Upper lobe of right lung (tissue), 1 donor: ENCODE measurements at regions not wholly inside any gene's neighbourhood (a gene's known extent, or its start where the extent isn't known, plus 50 kb on each side); places are given as distances from the start of the nearest gene placed in this dataset.

Experiments used
- ATAC-seq: fragments of 200-7000 bp; cut with Tn5 transposase; one replicate; pipeline ENCODE4 v1.9.1; 2020; ENCODE audit warnings: mild to moderate bottlenecking, moderate library complexity
- DNase-seq: peaks from one replicate; pipeline ENCODE4 v3.0.0-alpha.2; 2020
- H3K27ac ChIP-seq: fragments of 200-600 bp; one replicate; pipeline ENCODE4 v1.8.0; 2022
- H3K27me3 ChIP-seq: fragments of 200-600 bp; one replicate; pipeline ENCODE4 v1.8.0; 2022; ENCODE audit warnings: mild to moderate bottlenecking
- H3K36me3 ChIP-seq: fragments of 200-600 bp; one replicate; pipeline ENCODE4 v1.8.0; 2022
- H3K4me1 ChIP-seq: fragments of 200-600 bp; one replicate; pipeline ENCODE4 v1.8.0; 2022
- H3K4me3 ChIP-seq: fragments of 200-600 bp; one replicate; pipeline ENCODE4 v1.8.0; 2022; ENCODE audit warnings: mild to moderate bottlenecking
- H3K9me3 ChIP-seq: fragments of 200-600 bp; one replicate; pipeline ENCODE4 v1.8.0; 2022
- CTCF ChIP-seq: fragments of 200-600 bp; IDR thresholded peaks from one replicate; pipeline ENCODE4 v1.8.0; 2022; ENCODE audit warnings: antibody characterized with exemption
- intact Hi-C: fragments of 100-400 bp; cut with DNase I; formaldehyde crosslinking; loops from one replicate; pipeline ENCODE4 v1.11.0; 2022
- donor health status: DM: no; HTN: yes; CAD: no; lungs with severe emphysema.

DNA sequence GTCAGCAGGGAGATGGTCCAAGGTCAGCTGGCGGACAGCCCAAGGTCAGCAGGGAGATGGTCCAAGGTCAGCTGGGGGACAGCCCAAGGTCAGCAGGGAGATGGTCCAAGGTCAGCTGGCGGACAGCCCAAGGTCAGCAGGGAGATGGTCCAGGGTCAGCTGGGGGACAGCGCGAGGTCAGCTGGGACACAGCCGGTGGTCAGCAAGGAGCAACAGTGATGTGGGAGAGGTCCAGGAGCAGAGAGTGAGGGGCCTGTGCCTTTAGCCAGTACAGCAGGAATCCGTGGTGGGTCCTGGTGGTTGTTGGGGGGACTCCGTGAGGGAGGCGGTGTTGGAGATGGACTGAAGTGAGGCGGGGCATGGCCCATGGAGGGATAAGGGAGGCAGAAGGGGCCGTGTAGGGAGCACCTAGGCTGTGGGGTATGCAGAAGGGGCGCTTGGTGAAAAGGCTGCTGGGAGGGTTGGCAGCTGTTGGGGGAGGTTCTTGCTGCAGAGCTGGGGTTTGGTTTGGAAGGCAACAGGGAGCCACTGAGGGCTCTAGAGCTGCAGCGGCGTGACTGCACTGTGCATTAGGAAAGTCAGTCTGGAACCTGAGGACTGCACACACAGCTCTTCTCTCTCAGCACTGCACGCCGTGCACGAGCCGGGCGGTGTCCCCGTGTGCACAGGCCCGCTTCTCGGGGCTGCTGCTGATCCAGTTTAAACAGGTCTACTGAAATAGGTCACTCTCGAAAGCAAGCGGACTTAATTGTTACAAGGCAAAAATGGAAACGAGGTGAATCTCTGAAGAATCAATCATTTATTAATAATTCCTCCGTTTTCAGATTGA is 76.2 kb upstream of the HDAC4 start:
- Histone ChIP-seq H3K4me1 (no peaks in the 10 kb centered on the region), H3K36me3 (no peaks in the 10 kb centered on the region), H3K27me3 (no peaks in the 10 kb centered on the region), H3K9me3 (no peaks in the 10 kb centered on the region), H3K4me3 (no peak overlapping the region), H3K27ac (no peak overlapping the region)
- DNase-seq (no peak), ATAC-seq (no peak)
- intact Hi-C loops: no loop called here
- no peak for TF ChIP-seq CTCF

DNA sequence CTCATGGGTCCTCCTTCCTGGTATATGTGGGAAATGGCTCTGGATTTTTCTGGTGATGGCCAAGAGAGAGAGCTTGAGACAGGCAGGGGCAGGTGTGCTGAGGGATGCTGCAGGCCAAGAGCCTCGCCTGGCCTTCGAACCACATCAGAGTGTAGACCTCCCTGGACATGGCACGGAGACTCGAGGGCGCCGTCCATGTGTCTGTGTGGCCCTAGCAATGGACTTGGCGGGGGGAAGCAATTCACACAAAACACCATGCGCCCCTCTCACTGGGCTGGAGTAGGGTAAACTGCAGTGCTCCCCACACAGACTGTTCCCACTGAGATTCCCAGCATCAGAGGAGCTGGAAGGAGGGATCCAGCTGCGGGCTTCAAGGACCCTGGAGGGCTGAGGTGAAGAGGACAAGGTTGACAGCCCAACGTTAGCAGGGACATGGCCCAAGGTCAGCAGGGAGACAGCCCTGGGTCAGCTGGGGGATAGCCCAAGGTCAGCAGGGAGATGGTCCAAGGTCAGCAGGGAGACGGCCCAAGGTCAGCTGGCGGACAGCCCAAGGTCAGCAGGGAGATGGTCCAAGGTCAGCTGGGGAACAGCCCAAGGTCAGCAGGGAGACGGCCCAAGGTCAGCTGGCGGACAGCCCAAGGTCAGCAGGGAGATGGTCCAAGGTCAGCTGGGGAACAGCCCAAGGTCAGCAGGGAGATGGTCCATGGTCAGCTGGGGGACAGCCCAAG is 75.4 kb upstream of the HDAC4 start:
- no peak overlapping the region for H3K27ac ChIP-seq
- H3K27me3 ChIP-seq: no peaks in the 10 kb centered on the region
- H3K36me3 ChIP-seq: no peaks in the 10 kb centered on the region
- no peak overlapping the region for H3K4me3 ChIP-seq
- intact Hi-C loops: no loop called here
- no peaks in the 10 kb centered on the region for H3K4me1 ChIP-seq
- DNase-seq (peak; percentile 25), ATAC-seq (no peak)
- no peaks in the 10 kb centered on the region for H3K9me3 ChIP-seq
- no peak for TF ChIP-seq CTCF

DNA sequence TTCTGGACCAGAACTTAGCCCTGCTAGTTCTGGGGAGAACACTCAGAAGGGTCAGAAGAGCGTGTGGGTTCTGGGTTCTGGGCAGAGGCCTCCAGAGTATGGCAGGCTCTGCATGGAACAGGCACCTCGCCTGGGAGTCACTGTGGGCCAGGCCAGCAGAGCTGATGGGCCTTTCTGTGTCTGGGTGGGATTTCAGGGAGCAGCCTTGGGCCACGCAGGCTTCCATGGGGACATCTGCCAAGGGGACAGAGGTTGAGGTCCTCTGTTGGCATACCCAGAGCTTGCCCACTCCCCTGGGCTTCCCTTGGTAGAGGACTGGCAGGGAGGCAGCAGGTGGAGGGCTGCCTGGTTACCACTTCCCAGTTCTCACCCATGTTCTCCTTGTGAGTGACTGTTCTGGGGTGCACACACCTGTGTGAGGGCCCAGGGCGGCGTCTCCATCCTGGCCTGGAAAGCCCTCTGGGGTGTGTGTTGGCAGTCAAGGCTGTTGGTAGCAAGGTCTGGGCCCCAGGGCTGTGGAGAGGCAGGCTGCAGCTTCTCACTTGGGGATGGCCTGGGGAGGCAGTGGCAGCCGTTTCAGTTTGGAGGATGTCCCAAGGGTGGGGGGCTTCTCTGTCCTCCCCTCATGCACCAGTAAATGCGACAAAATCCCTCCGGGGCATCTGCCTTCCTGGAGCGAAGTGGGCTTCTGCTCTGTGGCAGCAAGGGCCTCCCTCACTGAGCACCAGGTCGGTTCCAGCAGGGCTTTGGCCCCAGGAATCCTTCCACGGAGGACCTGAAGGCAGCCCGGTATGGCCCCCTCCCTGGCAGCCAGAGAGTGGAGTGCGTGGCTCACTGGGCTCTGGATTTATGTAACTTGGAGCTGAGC is 74.6 kb upstream of the HDAC4 start:
- DNase-seq (peak; percentile 41), ATAC-seq (no peak)
- intact Hi-C loops: no loop called here

GRCh38 chr2:239473211-239473805 is 72.5 kb upstream of the HDAC4 start:
- ATAC-seq (no peak), DNase-seq (no peak)
- intact Hi-C loops: no loop called here
- H3K4me1 ChIP-seq: no peaks in the 10 kb centered on the region
- no peaks in the 10 kb centered on the region for H3K36me3 ChIP-seq
- no peaks in the 10 kb centered on the region for H3K9me3 ChIP-seq
- H3K27me3 ChIP-seq: no peaks in the 10 kb centered on the region
- H3K4me3 ChIP-seq: no peak overlapping the region
- TF ChIP-seq CTCF: no peak
- no peak overlapping the region for H3K27ac ChIP-seq

More for the DNA sequence above, 74.6 kb upstream of the HDAC4 start:
- Histone ChIP-seq H3K36me3 (no peaks in the 10 kb centered on the region), H3K4me1 (no peaks in the 10 kb centered on the region), H3K4me3 (no peak overlapping the region), H3K27me3 (no peaks in the 10 kb centered on the region), H3K9me3 (no peaks in the 10 kb centered on the region), H3K27ac (no peak overlapping the region)
- no peak for TF ChIP-seq CTCF

DNA sequence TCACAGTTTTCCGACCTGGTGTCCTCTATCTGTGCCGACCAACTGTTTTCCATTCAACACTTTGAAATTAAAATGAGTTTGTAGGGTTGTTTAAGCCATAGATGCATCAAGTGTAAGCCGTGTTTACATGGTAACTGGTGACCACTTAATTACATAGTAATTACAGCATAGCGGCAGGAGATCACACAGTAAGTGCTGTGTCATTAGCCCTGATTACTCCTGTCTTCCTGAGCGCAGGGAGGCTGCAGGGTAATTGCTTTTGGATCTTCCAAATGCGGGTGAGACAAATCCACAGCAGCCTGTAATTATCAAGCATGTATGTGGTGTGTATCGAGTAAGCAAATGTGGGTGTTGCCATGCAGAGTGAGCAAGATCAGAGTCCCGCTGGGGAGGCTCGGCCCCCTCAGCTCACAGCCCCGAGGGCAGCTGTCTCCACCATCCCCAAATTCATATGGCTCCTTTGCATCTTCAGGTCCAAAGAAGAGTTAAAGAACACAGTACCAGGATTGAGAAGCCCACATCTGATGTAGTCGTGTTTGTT is 71.5 kb upstream of the HDAC4 start:
- no peak for TF ChIP-seq CTCF
- no peak for ATAC-seq
- Histone ChIP-seq H3K27ac (no peak overlapping the region), H3K9me3 (no peaks in the 10 kb centered on the region), H3K36me3 (no peaks in the 10 kb centered on the region), H3K27me3 (no peaks in the 10 kb centered on the region), H3K4me3 (no peak overlapping the region), H3K4me1 (no peaks in the 10 kb centered on the region)
- DNase-seq: no peak
- intact Hi-C loops: no loop called here
